GM12878 (cell line): ENCODE measurements at regions not wholly inside any gene's neighbourhood (a gene's known extent, or its start where the extent isn't known, plus 50 kb on each side); places are given as distances from the start of the nearest gene placed in this dataset.

Source experiments
- TF ChIP-seq, protein P1 (sequence below), 3 experiments: IDR thresholded peaks in 2 of 3; conservative IDR thresholded peaks in 1 of 3; 2 replicates each; pipeline ENCODE4 v1.5.1; 2011; ENCODE audit warnings: low read depth in 3 of 3, low read length in 3 of 3, mild to moderate bottlenecking in 3 of 3, control low read depth in 2 of 3, moderate library complexity in 2 of 3, inconsistent platforms in 1 of 3, mixed read lengths in 1 of 3; ENCODE audit not compliant: control insufficient read depth in 2 of 3, insufficient read depth in 1 of 3; ENCODE audit errors: extremely low read depth in 1 of 3
- TF ChIP-seq, protein P2 (sequence below): IDR thresholded peaks from 2 replicates; pipeline ENCODE4 v1.6.1; 2012; ENCODE audit warnings: mild to moderate bottlenecking, low read depth, low read length

DNA sequence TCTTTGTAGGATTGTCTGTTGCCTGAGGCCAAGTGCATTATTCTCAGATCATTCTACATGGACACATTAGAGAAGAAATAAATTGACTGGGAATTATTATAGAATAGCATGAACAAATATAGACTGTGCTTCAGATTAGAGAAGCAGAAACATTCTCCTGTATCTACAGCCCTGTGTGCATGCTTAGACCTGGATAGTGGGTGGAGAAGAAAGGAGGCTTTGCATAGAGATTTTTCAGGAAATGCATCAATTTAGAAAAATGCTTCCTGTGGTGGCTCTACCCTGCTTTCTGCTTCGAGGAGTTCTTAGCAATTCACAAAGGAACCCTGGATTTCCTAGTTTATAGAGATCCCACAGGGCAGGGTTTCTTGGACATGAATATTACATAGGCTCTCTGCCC lies 66.7 kb downstream of the IRX1 start:
- TF ChIP-seq, protein P1, sequence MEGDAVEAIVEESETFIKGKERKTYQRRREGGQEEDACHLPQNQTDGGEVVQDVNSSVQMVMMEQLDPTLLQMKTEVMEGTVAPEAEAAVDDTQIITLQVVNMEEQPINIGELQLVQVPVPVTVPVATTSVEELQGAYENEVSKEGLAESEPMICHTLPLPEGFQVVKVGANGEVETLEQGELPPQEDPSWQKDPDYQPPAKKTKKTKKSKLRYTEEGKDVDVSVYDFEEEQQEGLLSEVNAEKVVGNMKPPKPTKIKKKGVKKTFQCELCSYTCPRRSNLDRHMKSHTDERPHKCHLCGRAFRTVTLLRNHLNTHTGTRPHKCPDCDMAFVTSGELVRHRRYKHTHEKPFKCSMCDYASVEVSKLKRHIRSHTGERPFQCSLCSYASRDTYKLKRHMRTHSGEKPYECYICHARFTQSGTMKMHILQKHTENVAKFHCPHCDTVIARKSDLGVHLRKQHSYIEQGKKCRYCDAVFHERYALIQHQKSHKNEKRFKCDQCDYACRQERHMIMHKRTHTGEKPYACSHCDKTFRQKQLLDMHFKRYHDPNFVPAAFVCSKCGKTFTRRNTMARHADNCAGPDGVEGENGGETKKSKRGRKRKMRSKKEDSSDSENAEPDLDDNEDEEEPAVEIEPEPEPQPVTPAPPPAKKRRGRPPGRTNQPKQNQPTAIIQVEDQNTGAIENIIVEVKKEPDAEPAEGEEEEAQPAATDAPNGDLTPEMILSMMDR (IDR thresholded peaks at IDR 0.05 in 2 of 3, conservative IDR thresholded peaks at IDR 0.05 in 1 of 3; ENCODE audit: control insufficient read depth in 2 of 3, extremely low read depth in 1 of 3, insufficient read depth in 1 of 3, low read depth in 3 of 3, low read length in 3 of 3), result no peak
- TF ChIP-seq, protein P2, sequence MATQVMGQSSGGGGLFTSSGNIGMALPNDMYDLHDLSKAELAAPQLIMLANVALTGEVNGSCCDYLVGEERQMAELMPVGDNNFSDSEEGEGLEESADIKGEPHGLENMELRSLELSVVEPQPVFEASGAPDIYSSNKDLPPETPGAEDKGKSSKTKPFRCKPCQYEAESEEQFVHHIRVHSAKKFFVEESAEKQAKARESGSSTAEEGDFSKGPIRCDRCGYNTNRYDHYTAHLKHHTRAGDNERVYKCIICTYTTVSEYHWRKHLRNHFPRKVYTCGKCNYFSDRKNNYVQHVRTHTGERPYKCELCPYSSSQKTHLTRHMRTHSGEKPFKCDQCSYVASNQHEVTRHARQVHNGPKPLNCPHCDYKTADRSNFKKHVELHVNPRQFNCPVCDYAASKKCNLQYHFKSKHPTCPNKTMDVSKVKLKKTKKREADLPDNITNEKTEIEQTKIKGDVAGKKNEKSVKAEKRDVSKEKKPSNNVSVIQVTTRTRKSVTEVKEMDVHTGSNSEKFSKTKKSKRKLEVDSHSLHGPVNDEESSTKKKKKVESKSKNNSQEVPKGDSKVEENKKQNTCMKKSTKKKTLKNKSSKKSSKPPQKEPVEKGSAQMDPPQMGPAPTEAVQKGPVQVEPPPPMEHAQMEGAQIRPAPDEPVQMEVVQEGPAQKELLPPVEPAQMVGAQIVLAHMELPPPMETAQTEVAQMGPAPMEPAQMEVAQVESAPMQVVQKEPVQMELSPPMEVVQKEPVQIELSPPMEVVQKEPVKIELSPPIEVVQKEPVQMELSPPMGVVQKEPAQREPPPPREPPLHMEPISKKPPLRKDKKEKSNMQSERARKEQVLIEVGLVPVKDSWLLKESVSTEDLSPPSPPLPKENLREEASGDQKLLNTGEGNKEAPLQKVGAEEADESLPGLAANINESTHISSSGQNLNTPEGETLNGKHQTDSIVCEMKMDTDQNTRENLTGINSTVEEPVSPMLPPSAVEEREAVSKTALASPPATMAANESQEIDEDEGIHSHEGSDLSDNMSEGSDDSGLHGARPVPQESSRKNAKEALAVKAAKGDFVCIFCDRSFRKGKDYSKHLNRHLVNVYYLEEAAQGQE, result no peak
